HepG2 (cell line): ENCODE measurements at regions not wholly inside any gene's neighbourhood (a gene's known extent, or its start where the extent isn't known, plus 50 kb on each side); places are given as distances from the start of the nearest gene placed in this dataset.

Experiments used
- ATAC-seq: fragments of 200-7000 bp; cut with Tn5 transposase; 3 replicates; pipeline ENCODE4 v1.9.1; 2020; ENCODE audit warnings: mild to moderate bottlenecking, moderate library complexity
- BruUV-seq: library from RNA; stranded (reverse); fragments of 400-500 nt; replicated peaks from 2 replicates; lab custom pipeline; 2021; lab: Mats Ljungman, UMichigan
- CTCF ChIA-PET: fragments of 300-600 bp; formaldehyde crosslinking; extraction: SDS; loops from one replicate; lab custom pipeline; 2021; ENCODE audit warnings: low total read pairs, inconsistent platforms, low intra/inter-chr PET ratio; lab: Yijun Ruan, JAX
- POLR2A ChIA-PET: fragments of 350-600 bp; sonication (Branson Sonifier 250); formaldehyde crosslinking; loops from one replicate; lab custom pipeline; 2020; ENCODE audit warnings: antibody characterized with exemption, inconsistent platforms; lab: Yijun Ruan, JAX
- DNase-seq: peaks from one replicate; pipeline ENCODE4 v3.0.0-alpha.2; 2015; ENCODE audit warnings: low spot score
- FAIRE-seq: peaks from 3 replicates; lab custom pipeline; 2011; peaks lifted over from hg19 to GRCh38; lab: Jason Lieb, UNC
- H2AFZ ChIP-seq: one replicate; pipeline ENCODE4 v1.6.1; 2011; ENCODE audit warnings: low read length, inconsistent platforms
- H3K27ac ChIP-seq: fragments of 300-600 bp; 3 replicates; pipeline ENCODE4 v1.8.0; 2011; ENCODE audit warnings: mixed run types, mild to moderate bottlenecking, mixed read lengths, low read length, inconsistent platforms; ENCODE audit not compliant: insufficient read depth; ENCODE audit errors: extremely low read length
- H3K27me3 ChIP-seq, 2 experiments: fragments of 200-600 bp in 1 of 2; 2 replicates in 1 of 2; 3 replicates in 1 of 2; pipeline versions ENCODE4 v1.6.0 to v1.8.0; 2011; ENCODE audit warnings: low read length in 2 of 2, mild to moderate bottlenecking in 2 of 2, moderate library complexity in 2 of 2, inconsistent platforms in 1 of 2; ENCODE audit not compliant: insufficient read depth in 2 of 2, control insufficient read depth in 1 of 2
- H3K36me3 ChIP-seq, 2 experiments: fragments of 200-600 bp in 1 of 2; replicated peaks in 1 of 2; 2 replicates in 1 of 2; 3 replicates in 1 of 2; pipeline versions ENCODE4 v1.5.1 to v1.8.0; 2011; ENCODE audit warnings: low read length in 2 of 2, inconsistent platforms in 1 of 2; ENCODE audit not compliant: insufficient read depth in 2 of 2, control insufficient read depth in 1 of 2
- H3K4me1 ChIP-seq: 2 replicates; pipeline ENCODE4 v1.5.1; 2012; ENCODE audit warnings: low read length, inconsistent platforms; ENCODE audit not compliant: insufficient read depth
- H3K4me2 ChIP-seq: 2 replicates; pipeline ENCODE4 v1.6.0; 2011; ENCODE audit warnings: low read depth, low read length, inconsistent platforms
- H3K4me3 ChIP-seq, 3 experiments: fragments of 200-600 bp in 1 of 3; sonication (generic), shearing (Covaris generic) in 1 of 3; replicated peaks in 1 of 3; 2 replicates each; pipeline ENCODE4 v1.5.1; 2011 to 2016; ENCODE audit warnings: low read length in 3 of 3, inconsistent platforms in 2 of 3, low read depth in 2 of 3, mild to moderate bottlenecking in 2 of 3, control low read depth in 1 of 3, mixed read lengths in 1 of 3; ENCODE audit not compliant: insufficient read depth in 1 of 3
- H3K79me2 ChIP-seq: one replicate; pipeline ENCODE4 v1.6.1; 2011; ENCODE audit warnings: low read length, inconsistent platforms; ENCODE audit not compliant: insufficient read depth
- H3K9ac ChIP-seq: 2 replicates; pipeline ENCODE4 v1.6.0; 2011; ENCODE audit warnings: mild to moderate bottlenecking, low read depth, low read length, inconsistent platforms; ENCODE audit not compliant: insufficient read depth
- H3K9me3 ChIP-seq: 2 replicates; pipeline ENCODE4 v1.5.1; 2012; ENCODE audit warnings: mild to moderate bottlenecking, low read length
- H4K20me1 ChIP-seq: 2 replicates; pipeline ENCODE4 v1.6.0; 2011; ENCODE audit warnings: inconsistent platforms, mild to moderate bottlenecking, low read length, moderate library complexity; ENCODE audit not compliant: insufficient read depth
- BHLHE40 ChIP-seq: IDR thresholded peaks from 2 replicates; pipeline ENCODE4 v1.6.1; 2011; ENCODE audit warnings: low read length, improper control_type of control experiment
- DNMT3B ChIP-seq: conservative IDR thresholded peaks from 2 replicates; pipeline ENCODE4 v1.6.1; 2016; ENCODE audit warnings: missing biosample characterization, control low read depth
- FUBP1 ChIP-seq: sonication (generic); formaldehyde crosslinking; IDR thresholded peaks from 2 replicates; pipeline ENCODE4 v1.5.1; 2020; ENCODE audit warnings: missing genetic modification reagents, mild to moderate bottlenecking, borderline replicate concordance
- PAX8 ChIP-seq: sonication (generic); formaldehyde crosslinking; IDR thresholded peaks from 2 replicates; pipeline ENCODE4 v1.8.0; 2022; ENCODE audit warnings: mild to moderate bottlenecking, missing genetic modification reagents, borderline replicate concordance
- SP140L ChIP-seq: sonication (generic); formaldehyde crosslinking; IDR thresholded peaks from 2 replicates; pipeline ENCODE4 v1.4.0; 2020; ENCODE audit warnings: missing genetic modification reagents, borderline replicate concordance
- ZBTB7B ChIP-seq: sonication (generic); formaldehyde crosslinking; IDR thresholded peaks from 2 replicates; pipeline ENCODE4 v1.4.0; 2020; ENCODE audit warnings: missing genetic modification reagents
- ZNF24 ChIP-seq: fragments of 450-650 bp; IDR thresholded peaks from 2 replicates; pipeline ENCODE4 v1.6.1; 2017; ENCODE audit warnings: antibody characterized with exemption, mild to moderate bottlenecking
- ZNF256 ChIP-seq: sonication (generic); formaldehyde crosslinking; conservative IDR thresholded peaks from 2 replicates; pipeline ENCODE4 v1.4.0; 2020; ENCODE audit warnings: missing genetic modification reagents
- ZNF788 ChIP-seq: sonication (generic); formaldehyde crosslinking; IDR thresholded peaks from 2 replicates; pipeline ENCODE4 v1.5.0; 2020; ENCODE audit warnings: mild to moderate bottlenecking, missing genetic modification reagents, borderline replicate concordance
- WGBS: methylation state at CpG from one replicate; pipeline ENCODE4 v1.1.6; 2017; ENCODE audit warnings: low lambda C conversion rate; 5-methylcytosine and 5-hydroxymethylcytosine counted together
- in situ Hi-C: cut with HindIII; loops from 2 replicates; pipeline ENCODE4 v1.10.0; 2017; ENCODE audit warnings: low pct_unique_long_range_greater_than_20kb; ENCODE audit not compliant: extremely low pct_ligation_motif_present
- intact Hi-C: fragments of 100-400 bp; cut with micrococcal nuclease; formaldehyde crosslinking; loops from one replicate; pipeline ENCODE4 v1.10.0; 2022; ENCODE audit not compliant: unreplicated experiment
- TF ChIP-seq, protein P1 (sequence below): sonication (generic); formaldehyde crosslinking; IDR thresholded peaks from 2 replicates; pipeline ENCODE4 v1.8.1; 2023; ENCODE audit warnings: mild to moderate bottlenecking, missing genetic modification reagents

DNA sequence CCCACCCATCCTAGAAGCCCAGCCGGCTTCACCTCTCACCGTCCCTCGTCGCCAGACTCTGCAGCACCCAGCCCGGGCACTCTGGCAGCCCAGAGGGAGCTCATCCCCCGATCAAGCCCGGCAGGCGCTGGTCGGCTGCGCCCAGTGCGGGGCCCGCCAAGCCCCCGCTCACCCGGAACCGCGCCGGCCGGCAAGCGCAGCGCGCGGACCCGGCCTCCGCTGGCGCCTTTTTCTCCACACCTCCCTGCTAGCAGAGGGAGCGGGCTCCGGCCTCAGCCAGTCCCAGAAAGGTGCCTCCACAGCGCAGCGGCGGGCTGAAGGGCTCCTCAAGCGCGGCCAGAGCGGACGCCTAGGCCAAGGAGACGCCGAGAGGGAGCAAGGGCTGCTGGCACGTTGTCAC lies 2023.3 kb downstream of the NCAM2 start:
- Histone ChIP-seq H3K27ac (no peak overlapping the region), H4K20me1 (no peaks in the 10 kb centered on the region), H3K79me2 (no peaks in the 10 kb centered on the region), H3K27me3 (no peaks in the 10 kb centered on the region), H3K36me3 (no peaks in the 10 kb centered on the region), H2AFZ (no peak overlapping the region), H3K4me2 (no peak overlapping the region), H3K9me3 (peaks cover 81% of the 10 kb centered on the region), H3K9ac (no peak overlapping the region), H3K4me3 (no peak overlapping the region), H3K4me1 (no peaks in the 10 kb centered on the region)
- intact Hi-C loops = no loop called here
- CTCF ChIA-PET = no interaction called here
- no TSS peak for BruUV-seq
- in situ Hi-C loops = no loop called here
- 52% methylated on average over 13 of the region's 37 CpGs for WGBS
- TF ChIP-seq SP140L (CRISPR knock-in tag) (no peak), ZNF24 (no peak), ZBTB7B (CRISPR knock-in tag) (no peak), FUBP1 (no peak), PAX8 (no peak), ZNF256 (CRISPR knock-in tag) (no peak), ZNF788 (CRISPR knock-in tag) (no peak), BHLHE40 (no peak), DNMT3B (CRISPR knock-in tag) (no peak)
- TF ChIP-seq, protein P1, sequence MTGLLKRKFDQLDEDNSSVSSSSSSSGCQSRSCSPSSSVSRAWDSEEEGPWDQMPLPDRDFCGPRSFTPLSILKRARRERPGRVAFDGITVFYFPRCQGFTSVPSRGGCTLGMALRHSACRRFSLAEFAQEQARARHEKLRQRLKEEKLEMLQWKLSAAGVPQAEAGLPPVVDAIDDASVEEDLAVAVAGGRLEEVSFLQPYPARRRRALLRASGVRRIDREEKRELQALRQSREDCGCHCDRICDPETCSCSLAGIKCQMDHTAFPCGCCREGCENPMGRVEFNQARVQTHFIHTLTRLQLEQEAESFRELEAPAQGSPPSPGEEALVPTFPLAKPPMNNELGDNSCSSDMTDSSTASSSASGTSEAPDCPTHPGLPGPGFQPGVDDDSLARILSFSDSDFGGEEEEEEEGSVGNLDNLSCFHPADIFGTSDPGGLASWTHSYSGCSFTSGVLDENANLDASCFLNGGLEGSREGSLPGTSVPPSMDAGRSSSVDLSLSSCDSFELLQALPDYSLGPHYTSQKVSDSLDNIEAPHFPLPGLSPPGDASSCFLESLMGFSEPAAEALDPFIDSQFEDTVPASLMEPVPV = no peak
- FAIRE-seq (no peak), ATAC-seq (no peak), DNase-seq (no peak)
- POLR2A ChIA-PET = no interaction called here
